GM21737 (cell line): ENCODE measurements at regions not wholly inside any gene's neighbourhood (a gene's known extent, or its start where the extent isn't known, plus 50 kb on each side); places are given as distances from the start of the nearest gene placed in this dataset.

ENCODE experiments used
- ATAC-seq: cut with Tn5 transposase; IDR thresholded peaks from one replicate; pipeline ENCODE4 v1.9.1; 2021; ENCODE audit warnings: mild to moderate bottlenecking, moderate library complexity; ENCODE audit not compliant: unreplicated experiment

DNA sequence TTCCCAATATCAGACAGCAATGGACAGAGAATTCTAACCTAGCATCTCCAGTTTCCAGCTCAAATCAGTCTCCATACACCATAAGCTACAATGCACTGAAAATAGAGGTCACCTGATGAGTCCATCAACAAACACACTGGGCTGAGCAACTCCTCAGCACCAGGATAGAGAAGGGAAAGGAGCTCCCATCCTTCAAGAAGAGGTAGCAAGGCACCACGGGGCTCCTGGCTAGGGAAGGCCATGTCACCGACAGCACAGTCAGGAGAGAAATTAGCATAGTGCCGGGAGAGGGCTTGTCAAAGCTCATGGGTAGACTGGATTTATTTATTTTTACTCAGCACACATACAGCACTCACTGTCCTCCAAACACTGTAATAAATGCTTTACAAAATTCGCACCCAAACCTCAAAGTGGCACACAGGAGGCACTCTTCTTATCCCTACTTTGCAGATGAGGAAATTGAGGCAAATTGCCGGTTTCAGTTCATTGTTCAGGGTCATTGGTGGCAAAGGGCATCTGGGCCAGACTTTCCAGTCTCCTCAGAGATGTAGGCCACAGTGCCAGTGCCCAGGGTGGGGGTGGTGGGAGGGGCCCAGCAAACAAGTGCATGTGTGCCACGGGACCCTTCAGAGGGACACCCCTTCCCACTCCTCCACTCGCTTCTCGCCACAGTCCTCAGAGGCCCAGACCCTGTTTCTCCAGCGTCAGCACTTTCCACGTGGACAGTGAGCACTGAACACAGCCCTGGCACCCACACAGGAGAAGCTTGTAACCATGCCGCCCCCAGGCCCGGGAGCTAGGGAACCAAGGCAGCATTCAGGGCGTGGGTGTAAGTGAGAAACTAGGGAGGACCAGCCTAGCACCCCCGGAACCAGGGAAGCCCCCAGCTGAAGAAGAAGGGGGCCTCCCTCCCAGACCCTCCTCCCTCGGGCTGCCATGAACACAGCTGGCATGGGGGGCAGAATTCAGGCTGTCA, 1417.4 kb downstream of the TBC1D22A start:
- no peak for ATAC-seq

DNA sequence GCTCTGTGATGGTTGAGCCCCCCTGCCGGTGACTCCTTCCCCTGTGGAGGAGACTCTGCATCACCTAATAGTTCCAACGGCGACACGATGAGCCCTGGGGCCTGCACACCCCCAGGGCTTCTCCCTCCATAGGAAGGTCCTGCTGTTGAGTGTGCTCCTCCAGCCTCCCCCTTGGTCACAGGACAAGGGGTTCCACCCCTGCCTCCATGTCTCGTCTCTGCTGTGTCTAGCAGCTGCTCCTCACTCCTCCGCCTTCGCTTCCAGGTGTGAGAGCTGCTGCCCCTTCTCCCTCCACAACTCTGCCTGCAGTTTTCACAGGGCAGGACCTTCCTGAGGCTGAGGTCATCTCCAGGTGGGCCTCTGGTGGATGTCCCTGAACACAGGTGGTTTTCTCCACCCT, 1416.1 kb downstream of the TBC1D22A start:
- no peak for ATAC-seq

DNA sequence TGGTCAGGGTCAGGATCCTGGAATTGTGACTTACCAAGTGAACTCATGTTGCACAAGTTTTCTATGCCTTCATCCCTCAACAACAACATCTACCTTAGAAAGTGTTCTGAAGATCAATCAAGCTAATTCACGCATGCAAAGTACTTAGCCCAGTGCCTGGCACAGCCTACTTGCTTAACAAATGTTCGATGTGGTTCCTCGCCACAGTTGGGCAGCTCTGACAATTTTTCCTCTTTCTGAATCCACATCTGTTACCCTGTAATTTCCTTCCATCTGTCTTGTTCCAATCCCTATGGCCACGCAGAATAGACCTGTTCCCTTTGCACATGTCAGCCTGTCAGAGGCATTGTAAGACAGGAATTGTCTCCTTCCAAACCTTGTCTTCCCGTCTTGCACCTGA, 1415.2 kb downstream of the TBC1D22A start:
- no peak for ATAC-seq

DNA sequence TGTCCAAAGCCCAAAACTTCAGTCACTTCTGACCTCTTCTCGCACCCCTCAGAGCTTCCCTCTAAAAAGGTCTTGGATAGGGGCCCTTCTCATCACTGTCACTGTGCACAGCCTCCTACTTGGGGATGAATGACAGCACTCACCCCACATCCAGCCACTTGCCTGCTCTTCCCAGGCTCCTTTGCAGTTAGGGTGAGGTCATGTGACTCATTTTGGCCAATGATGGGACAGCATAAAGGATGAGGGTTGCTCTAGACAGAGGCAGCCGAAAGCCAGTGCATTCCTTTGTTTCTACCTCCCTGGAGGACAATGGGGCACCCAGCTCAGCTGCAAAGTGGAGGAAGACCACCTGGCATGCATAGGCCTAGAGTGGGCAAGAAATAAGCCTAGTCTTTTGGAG, 1413.3 kb downstream of the TBC1D22A start:
- ATAC-seq: no peak

DNA sequence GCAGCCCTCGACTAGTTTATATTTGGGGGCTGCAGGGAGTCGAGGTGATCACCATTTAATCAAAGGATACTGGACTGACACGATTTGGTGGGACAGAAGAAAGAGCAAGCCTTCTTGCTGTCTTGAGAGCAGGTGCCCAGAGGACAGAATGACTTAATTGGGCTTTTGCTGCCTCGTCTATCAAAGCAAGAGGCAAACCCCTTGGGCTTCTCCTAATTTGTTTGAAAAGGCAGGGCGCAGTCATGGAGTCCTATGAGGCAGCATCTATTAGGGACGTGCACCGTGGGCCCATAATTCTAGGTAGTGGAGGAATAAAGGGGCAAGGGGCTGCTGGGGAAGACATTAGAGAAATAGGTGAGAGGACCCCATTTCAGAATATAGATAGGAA, 1411.3 kb downstream of the TBC1D22A start:
- ATAC-seq: no peak

DNA sequence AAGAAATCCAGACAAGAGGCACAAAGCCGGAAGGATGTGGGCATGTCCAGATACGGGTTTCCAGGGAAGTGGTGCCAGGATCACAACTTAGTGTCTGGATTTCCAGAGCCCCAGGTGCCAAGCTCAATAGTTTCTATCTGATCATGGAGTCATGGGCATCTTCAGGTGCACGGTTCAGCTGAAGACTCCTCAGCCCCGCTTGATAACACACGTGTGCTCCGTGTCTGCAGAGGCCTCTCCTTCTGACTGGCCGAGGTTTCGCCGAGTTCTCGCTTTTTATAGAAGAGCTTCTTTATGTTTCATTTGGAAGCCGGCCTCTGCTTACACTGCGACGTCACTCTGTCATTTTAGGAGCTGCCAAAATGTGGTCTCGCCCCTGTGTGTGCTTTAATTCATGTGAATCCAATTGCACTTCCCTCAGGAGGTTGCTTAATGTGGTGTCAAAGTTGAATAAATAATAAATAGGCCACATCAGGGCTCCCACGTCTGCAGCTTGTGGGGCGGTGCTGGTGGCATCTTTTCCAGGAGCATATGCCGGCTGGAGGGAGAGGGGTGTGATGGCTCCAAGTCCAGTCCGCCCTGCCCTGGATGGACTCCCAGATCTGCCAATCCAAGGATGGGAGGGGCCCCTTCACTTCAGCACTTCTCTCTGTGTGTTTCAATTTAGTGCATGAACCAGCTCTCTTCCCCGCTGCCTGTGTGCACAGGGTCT, 1410.8 kb downstream of the TBC1D22A start:
- ATAC-seq: no peak

DNA sequence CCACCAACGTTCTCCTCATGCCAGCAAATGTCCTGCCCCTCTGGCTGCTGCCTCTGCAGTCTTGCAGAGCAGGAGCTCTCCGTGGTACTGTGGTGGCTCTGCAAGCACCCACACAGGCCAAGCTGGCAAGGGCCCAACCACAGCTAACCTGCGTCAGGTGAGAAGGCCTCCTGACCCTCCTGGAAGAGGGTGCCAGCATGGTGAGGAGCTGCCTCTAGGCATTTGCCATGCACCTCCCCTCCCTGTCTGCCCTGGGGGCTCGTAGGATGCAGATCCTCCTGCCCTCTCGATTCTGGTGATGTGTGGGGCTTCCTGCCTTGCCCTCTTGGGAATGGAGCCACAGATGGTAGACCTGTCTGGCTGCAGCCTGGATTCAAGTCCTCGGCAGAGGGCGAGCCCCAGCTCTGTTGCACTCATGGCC, 1408.8 kb downstream of the TBC1D22A start:
- ATAC-seq: no peak

DNA sequence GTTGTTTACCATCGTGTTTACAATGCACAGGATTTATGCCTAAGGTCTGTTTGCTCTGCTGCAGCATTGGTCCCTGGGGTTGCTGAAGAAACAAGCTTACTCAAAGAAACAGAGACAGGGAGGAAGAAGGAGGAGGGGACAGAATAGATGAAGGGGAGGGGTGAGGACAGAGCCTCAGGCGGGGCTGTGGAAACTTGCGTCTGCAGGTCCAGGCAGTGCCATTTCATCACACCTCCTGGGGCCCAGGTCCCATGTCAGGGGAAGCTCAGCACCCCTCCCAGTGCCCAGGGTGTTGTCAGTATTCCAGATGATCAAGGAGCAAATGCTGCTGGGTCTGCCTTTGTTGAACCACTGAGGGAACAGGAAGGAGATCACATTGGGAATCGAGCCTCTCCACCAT, 1406.8 kb downstream of the TBC1D22A start:
- no peak for ATAC-seq

DNA sequence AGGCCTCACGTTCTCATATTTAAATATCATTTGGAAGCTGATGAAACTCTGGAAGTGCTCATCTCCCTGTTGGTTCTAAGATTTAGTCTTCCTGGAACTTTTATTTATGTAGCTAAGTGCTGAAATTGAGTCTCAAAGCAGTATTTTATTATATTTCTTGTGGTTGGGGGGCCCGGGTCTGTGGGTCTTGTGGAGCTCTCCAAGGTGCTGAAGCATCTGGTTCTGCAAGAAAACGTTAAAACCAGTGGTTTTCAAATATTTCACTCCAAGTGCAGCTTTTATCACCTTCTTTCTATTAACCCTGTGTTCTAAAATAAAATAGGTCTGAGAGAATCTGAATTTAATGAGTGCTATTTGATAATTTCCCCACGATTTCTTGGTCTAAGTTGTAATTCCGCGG, 1404.8 kb downstream of the TBC1D22A start:
- no peak for ATAC-seq

DNA sequence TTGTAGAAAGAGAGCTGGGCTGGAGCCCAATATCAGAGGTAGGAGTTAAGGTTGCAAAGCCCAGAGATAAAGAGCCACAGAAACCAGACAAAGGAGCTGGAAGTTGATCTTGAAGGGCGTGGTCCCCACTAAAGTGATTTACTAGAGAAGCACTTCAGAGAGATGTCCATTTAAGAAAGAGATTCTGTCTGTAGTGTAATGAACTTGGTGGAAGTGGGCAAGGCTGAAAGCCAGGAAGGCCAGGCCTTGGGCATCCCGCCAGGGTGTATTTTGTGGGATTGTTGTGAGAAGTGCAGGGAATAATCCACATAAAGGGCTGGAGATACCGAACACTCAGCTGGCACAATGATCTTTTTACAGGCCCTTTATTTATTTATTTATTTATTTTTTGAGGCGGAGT, 1398.8 kb downstream of the TBC1D22A start:
- ATAC-seq: no peak

DNA sequence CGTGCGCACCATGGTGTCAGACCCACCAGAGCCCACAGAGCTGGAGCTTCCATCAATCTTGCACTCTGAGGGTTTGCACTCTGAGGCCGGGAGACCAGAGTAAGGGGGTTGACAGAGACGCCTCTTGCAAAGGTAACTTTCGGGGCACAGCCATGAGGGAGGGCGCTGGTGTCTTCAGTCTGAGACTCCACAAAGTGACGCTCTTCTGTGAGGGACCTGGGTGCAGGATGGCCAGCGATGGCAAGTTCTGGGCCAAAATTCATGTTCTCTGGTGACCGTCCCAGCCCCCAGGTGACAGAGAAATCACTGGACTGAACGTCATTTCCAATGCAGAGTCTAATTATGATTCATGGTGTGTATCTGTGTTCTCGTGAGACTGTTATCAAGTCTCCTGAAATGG, 1395.2 kb downstream of the TBC1D22A start:
- ATAC-seq: no peak

DNA sequence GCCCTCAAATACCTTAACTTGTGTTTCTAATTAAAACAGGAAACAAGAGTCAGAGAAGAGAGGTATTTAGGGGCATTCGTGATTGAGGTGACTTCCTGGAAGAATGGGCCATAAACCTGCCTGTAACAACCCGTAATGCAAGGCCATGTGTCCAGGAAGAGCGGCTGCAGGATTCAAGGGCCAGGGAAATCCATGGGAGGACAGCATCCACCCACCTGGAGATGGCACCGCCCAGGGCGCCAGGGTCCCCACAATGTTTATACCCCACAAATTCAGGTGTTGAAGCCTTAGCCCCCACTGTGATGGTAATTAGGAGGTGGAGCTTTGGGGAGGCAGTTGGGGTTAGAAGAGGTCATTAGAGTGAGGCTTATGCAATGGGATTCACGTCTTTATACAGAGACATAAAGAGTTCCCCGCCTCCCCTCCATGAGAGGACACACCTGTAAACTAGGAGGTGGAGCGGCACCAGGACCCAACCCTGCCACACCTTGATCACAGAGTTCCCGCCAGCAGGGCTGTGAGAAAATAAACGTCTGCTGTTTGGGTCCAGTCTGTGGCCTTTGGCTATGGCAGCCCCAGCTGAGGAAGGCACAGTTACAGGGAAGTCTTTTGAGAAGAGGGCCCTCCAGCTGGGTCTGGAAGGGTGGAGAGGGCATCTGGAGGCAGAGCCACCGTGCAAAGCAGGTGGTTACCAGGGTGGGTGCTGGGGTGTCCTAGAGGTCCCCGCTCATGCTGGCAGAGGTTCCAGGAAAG, 1394.3 kb downstream of the TBC1D22A start:
- ATAC-seq: no peak

DNA sequence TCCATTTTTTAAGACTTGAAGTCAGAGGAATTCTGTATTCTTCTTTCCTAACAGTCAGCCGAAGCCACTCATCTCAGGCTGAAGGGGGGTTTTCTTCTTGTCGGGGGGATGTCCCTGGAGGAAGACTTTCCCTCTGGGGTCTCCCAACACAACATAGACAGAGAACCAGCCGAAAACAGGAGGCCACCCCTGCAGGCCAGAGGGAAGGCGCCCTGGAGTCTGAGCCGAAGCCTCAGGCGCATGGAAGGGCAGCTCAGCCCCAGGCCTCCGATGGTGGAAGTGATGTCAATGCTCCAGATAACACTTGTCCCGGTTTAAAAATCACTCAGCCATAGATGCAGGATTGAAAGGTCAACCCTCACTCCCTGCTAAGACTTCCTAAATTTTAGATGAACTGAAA, 1393.0 kb downstream of the TBC1D22A start:
- ATAC-seq: no peak

DNA sequence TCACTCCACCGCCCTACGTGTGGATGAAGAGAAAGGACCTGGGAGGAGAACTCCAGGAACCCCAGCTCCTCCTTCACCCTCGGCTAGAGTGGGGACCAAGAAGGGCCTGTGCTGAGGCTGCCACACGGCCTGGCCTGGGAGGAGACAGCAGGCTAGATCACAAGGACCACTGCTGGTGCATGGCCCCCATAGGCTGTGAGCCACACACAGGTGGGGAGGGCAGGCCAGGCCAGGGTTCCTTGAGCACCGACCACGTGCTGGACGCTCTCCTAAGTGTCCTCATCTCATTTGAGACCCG, 1392.4 kb downstream of the TBC1D22A start:
- no peak for ATAC-seq

DNA sequence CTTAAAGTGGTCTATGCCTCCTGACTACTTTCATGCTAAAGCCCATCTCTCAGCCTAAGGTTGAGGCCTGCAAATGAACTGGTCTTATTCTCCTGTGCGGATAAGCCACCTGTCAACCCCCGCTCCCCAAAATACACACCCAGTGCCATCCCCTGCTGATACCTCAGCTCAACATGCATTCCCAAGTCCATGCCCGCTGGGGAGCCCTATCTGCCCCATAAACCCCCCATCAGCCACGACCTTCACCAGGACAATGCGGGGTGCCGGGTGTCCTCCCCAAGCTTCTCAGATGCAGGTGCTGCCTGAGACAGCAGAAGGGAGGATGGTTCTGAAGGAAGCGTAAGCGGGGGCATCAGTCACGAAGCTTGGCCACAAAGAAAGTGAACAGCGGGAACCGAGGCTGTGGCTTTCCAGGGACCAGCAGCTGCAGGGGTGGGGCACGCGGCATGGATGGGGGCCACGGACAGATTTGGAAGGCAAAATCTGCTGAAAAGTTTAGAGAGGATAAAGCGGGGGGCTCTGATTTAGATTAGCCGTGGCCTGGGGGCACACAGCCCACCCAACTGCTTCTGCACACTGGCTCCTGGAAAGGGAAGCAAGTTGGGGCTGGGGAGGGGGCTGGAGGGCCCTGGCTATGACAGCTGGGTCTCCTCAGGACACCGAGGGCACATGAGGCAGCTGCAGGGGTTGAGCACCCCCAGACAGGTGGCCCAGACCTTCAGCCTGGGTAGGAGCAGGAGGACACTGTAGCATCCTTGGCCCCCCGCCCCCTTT, 1391.9 kb downstream of the TBC1D22A start:
- no peak for ATAC-seq

DNA sequence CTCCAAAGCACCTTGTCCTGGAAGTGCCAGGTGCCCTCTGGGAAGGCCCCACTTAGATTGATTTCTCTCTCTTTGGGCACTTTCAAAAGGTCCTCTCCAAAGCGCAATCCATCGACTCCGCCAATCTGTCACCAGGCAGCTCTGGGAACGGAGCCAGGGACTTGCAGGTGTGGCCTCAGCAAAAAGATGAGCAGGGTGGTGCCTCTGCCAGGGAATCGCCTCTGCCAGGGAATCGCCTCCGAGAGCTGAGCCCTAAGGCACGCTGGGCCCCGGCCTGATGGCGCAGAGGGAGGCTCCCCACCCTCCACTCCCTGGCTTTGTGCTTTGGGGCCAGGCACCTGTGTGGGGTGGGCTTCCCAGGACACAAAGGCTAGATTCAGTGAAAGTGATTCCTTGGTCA, 1391.3 kb downstream of the TBC1D22A start:
- no peak for ATAC-seq

DNA sequence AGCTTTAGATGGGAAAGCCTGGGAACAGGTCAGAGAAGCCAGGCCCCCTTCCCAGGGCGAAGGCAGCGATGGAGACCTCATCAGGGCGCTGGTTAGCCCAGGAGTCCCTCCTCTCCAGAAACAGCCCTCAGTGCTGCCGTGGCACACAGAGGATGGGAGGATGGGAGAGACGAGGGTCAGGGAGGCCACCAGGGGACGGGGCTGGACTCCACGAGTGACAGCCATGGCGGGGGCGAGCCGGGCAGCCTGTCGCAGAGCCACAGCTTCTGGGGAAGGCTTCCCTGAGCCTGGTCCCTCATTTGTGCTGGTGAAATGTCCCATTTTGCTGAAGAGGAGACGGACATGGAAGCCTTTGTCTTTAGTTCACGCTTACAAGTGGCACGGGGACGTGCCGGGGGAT, 1390.5 kb downstream of the TBC1D22A start:
- no peak for ATAC-seq

DNA sequence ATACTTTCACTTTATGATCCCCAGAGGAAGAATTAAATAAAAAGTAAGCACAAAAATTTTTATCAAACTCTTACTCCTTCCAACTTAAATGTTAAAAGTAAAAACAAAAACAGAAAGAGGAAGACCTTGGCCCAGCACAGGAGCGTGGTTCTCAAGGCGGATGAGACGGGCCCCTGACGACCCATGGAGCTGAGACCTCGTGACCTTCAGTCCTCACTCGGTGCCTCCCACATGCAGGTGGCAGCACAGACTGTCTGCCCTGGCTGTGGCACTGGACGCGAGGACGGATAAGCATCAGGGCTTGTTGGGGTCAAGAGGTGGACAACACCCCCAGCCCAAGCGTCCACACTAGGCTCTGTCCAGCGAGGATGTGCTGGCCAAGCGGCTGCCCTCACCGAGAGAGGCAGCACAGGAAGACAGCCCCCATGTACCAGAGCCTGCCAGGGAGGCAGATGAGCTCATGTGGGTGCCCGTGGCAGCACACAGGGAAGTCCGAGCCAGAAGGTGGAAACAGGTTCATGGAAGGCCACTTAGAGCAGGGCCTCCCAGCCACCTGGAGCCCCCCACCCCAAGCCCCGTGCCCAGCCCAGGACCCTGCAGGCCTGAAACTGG, 1389.8 kb downstream of the TBC1D22A start:
- no peak for ATAC-seq

DNA sequence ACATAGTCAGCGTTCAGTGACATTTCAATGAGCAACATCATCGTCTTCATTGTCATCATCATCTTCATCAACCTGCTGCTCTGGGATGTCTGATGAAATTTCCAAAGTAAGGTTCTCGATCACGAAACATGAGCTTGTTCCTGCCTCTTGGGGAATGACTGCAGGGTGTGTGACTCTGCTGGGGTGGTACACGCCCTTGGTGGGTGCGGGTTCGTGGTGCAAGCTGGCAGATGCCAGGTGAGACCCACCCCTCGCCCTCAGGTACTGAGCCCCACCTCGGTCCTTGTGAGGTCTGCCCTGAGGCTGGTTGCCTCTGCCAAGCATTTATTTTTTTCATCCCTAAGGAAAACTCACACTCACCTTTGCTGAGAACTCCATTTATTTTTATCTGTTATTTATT, 1389.2 kb downstream of the TBC1D22A start:
- no peak for ATAC-seq

DNA sequence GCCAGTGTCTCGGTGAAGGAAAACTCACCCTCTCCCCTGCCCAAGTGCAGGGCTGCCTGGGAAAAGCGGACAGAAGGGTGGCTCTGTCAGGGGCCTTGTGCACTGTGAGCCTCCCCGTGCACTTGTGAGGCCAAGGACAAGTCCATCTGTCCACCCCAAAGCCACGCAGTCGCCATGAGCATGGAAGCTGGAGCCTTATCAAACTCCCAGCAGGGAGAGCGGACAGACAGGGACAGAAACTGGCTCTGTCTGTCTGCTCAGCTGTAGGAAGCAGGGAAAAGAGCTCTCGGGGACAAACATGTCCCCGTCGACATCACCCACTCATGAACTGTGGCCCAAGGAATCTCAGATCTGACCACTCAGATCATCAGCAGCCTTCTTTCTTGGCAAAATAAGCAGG, 1385.4 kb downstream of the TBC1D22A start:
- ATAC-seq: no peak

DNA sequence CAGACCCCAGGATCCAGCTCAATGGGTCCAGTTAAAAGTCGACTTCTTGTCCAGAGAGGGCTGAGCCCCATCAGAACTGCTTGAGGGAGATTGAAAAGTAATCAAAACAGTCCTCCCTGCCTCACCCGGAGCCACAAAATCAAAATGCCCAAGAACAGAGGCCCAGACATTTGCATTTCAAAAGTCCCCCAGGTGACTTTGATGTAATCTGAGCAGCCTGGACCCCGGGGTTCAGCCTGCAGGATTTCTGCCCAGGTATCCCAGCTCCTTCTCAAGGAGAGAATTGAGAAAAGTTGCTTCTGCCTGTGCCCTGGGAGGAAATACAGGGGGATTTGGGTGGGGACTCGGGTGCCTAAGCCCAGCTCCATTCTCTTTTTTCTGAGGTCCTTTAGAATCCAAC, 1385.0 kb downstream of the TBC1D22A start:
- ATAC-seq: no peak
